Colonic mucosa (tissue), 4 donors: ENCODE measurements at regions not wholly inside any gene's neighbourhood (a gene's known extent, or its start where the extent isn't known, plus 50 kb on each side); places are given as distances from the start of the nearest gene placed in this dataset.

ENCODE experiments used
- DNase-seq: peaks from one replicate; pipeline ENCODE4 v3.0.0-alpha.2; 2020
- H3K27ac ChIP-seq: fragments of 200-600 bp; one replicate; pipeline ENCODE4 v1.8.0; 2021
- H3K27me3 ChIP-seq: fragments of 200-600 bp; one replicate; pipeline ENCODE4 v1.8.0; 2021
- H3K36me3 ChIP-seq: fragments of 200-600 bp; one replicate; pipeline ENCODE4 v1.8.0; 2021
- H3K4me1 ChIP-seq: fragments of 200-600 bp; one replicate; pipeline ENCODE4 v1.8.0; 2021; ENCODE audit warnings: mild to moderate bottlenecking
- H3K4me3 ChIP-seq: fragments of 200-600 bp; one replicate; pipeline ENCODE4 v1.8.0; 2021
- H3K9ac ChIP-seq, 2 donors: one replicate each; pipeline ENCODE4 v1.7.0; 2013; ENCODE audit warnings: control low read depth in 2 of 2, low read depth in 2 of 2, low read length in 2 of 2
- H3K9me3 ChIP-seq: fragments of 200-600 bp; one replicate; pipeline ENCODE4 v1.8.0; 2021
- intact Hi-C: fragments of 100-400 bp; cut with DNase I; formaldehyde crosslinking; loops from one replicate; pipeline ENCODE4 v1.14.1; 2022
- TF ChIP-seq, protein P1 (sequence below): fragments of 200-600 bp; IDR thresholded peaks from one replicate; pipeline ENCODE4 v1.8.0; 2022; ENCODE audit warnings: antibody characterized with exemption, mild to moderate bottlenecking
- donor health status: healthy.
- donor health status: DM: no; HTN: no; CAD: no.
- donor health status: DM: no; HTN: no; CAD: no.

- Histone ChIP-seq H3K4me1 (no peaks in the 10 kb centered on the region), H3K9ac (no peak overlapping the region), H3K4me3 (no peak overlapping the region), H3K27me3 (no peaks in the 10 kb centered on the region), H3K27ac (no peak overlapping the region), H3K9me3 (no peaks in the 10 kb centered on the region), H3K36me3 (no peaks in the 10 kb centered on the region)
- intact Hi-C loops: no loop called here
- DNase-seq: no peak
- TF ChIP-seq, protein P1, sequence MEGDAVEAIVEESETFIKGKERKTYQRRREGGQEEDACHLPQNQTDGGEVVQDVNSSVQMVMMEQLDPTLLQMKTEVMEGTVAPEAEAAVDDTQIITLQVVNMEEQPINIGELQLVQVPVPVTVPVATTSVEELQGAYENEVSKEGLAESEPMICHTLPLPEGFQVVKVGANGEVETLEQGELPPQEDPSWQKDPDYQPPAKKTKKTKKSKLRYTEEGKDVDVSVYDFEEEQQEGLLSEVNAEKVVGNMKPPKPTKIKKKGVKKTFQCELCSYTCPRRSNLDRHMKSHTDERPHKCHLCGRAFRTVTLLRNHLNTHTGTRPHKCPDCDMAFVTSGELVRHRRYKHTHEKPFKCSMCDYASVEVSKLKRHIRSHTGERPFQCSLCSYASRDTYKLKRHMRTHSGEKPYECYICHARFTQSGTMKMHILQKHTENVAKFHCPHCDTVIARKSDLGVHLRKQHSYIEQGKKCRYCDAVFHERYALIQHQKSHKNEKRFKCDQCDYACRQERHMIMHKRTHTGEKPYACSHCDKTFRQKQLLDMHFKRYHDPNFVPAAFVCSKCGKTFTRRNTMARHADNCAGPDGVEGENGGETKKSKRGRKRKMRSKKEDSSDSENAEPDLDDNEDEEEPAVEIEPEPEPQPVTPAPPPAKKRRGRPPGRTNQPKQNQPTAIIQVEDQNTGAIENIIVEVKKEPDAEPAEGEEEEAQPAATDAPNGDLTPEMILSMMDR: no peak
These were observed 111.3 kb downstream of the LRATD1 start for GRCh38 chr2:14743861-14744260.

DNA sequence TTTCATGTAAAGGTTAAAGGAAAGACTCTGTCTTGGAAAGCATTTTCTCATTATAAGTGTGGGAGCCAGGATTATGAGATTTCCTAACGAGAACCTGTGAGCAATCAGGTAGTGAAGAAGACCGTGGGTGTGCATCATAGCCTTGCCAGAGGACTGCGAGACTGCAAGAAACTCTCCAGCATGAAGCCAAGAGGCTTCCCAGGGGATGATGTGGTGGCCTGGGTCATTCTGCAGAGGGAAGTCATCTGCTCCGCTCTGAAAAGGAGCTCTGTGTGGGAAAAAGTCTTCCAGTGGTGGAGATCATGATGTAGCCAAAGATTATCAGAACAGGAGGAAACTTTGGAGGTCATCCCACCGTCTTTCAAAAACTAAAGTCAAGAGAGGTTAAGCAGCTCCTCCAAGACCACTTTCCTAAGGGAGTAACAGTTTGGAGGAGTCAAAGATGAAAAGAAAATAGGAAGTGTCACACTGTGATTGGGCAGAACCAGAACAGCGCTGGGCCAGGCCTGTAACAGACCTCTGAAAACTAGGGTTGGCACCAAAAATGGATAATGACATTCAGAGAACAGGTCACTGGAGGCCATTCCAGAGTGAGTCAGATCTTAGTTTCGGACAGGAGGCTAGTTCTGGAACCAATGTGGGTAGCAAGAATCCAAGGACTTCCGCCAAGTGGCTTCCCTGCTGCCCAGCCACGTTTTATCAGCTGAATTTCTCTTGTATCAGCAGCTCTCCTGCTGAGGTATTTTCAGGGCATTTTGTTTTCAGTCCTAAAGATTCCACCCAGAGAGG lies 113.0 kb downstream of the LRATD1 start:
- Histone ChIP-seq H3K9me3 (no peaks in the 10 kb centered on the region), H3K4me1 (no peaks in the 10 kb centered on the region), H3K4me3 (no peak overlapping the region), H3K9ac (no peak overlapping the region), H3K27ac (no peak overlapping the region), H3K27me3 (no peaks in the 10 kb centered on the region), H3K36me3 (no peaks in the 10 kb centered on the region)
- intact Hi-C loops: no loop called here
- TF ChIP-seq, protein P1: no peak
- no peak for DNase-seq

DNA sequence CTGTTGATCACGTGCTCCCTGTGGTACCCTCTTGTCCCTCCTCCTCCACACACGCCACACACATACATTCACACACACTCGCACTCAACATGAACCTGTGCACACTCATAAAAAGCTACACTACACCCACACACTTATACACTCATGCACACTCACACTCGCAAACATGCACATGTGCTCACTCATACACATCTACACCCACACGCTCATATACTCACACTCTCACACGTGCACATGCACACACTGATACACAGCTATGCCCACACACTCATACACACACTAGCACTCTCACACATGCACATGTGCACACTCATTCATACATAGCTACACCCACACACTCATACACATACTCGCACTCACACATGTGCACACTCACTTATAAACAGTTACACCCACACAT lies 113.6 kb downstream of the LRATD1 start:
- H3K27ac ChIP-seq: no peak overlapping the region
- DNase-seq: no peak
- no peaks in the 10 kb centered on the region for H3K27me3 ChIP-seq
- TF ChIP-seq, protein P1: no peak
- H3K9ac ChIP-seq: no peak overlapping the region
- H3K4me3 ChIP-seq: no peak overlapping the region
- no peaks in the 10 kb centered on the region for H3K4me1 ChIP-seq
- H3K9me3 ChIP-seq: no peaks in the 10 kb centered on the region
- H3K36me3 ChIP-seq: no peaks in the 10 kb centered on the region
- intact Hi-C loops: no loop called here

- Histone ChIP-seq H3K27me3 (no peaks in the 10 kb centered on the region), H3K4me3 (no peak overlapping the region), H3K36me3 (no peaks in the 10 kb centered on the region), H3K9ac (no peak overlapping the region), H3K9me3 (no peaks in the 10 kb centered on the region), H3K4me1 (no peaks in the 10 kb centered on the region), H3K27ac (no peak overlapping the region)
- intact Hi-C loops: no loop called here
- TF ChIP-seq, protein P1: no peak
- DNase-seq: no peak
These were observed 114.9 kb downstream of the LRATD1 start for GRCh38 chr2:14747447-14747846.

DNA sequence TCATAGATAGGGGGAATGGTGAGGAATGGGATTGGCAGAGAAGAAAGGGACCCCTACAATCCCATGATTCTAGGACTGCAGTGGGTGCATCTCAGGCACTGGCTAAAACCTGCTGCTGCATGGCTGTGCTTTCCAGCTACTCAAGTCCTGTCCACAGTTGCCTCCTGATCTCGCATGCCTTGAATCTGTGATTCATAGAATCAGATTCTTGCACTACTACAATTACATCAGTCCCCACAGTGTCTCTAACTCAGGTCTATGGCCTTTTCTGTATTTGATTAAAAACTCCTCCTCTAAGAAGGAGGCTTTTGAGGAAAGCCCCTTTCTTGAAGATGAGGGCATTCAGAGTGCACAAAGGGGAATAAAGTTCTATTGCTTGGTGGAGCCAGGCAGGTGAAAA lies 117.4 kb downstream of the LRATD1 start:
- intact Hi-C loops: no loop called here
- TF ChIP-seq, protein P1: no peak
- Histone ChIP-seq H3K4me1 (no peaks in the 10 kb centered on the region), H3K4me3 (no peak overlapping the region), H3K27ac (no peak overlapping the region), H3K27me3 (no peaks in the 10 kb centered on the region), H3K36me3 (no peaks in the 10 kb centered on the region), H3K9ac (no peak overlapping the region), H3K9me3 (no peaks in the 10 kb centered on the region)
- DNase-seq: no peak
